ENCODE measurements at regions not wholly inside any gene's neighbourhood (a gene's known extent, or its start where the extent isn't known, plus 50 kb on each side); places are given as distances from the start of the nearest gene placed in this dataset.

- H3K4me1 ChIP-seq, result peaks cover 0 to 35% of the 10 kb centered on the region in 2 donors
- H3K27ac ChIP-seq, result peak overlapping the region in 1 of 2 donors; percentile 24
- TF ChIP-seq CTCF (IDR thresholded peaks at IDR 0.05), result no peak
- H3K4me3 ChIP-seq, result no peak overlapping the region
- DNase-seq (ENCODE audit: low spot score), result no peak
- H3K9me3 ChIP-seq, result no peaks in the 10 kb centered on the region
- no peaks in the 10 kb centered on the region for H3K27me3 ChIP-seq
- no peaks in the 10 kb centered on the region for H3K36me3 ChIP-seq
These were observed 149.1 kb downstream of the KLF12 start for GRCh38 chr13:73984949-73985691.

- no peak for TF ChIP-seq CTCF (IDR thresholded peaks at IDR 0.05)
- Histone ChIP-seq H3K27me3 (no peaks in the 10 kb centered on the region), H3K4me3 (no peak overlapping the region), H3K36me3 (no peaks in the 10 kb centered on the region), H3K27ac (peak overlapping the region in 1 of 2 donors; percentile 24), H3K9me3 (no peaks in the 10 kb centered on the region), H3K4me1 (peaks cover 0 to 35% of the 10 kb centered on the region in 2 donors)
- no peak for DNase-seq (ENCODE audit: low spot score)
These were observed 150.0 kb downstream of the KLF12 start for GRCh38 chr13:73984201-73984600.

GRCh38 chr13:73983109-73983508 is 151.1 kb downstream of the KLF12 start:
- H3K27me3 ChIP-seq, result no peaks in the 10 kb centered on the region
- H3K4me1 ChIP-seq, result peaks cover 0 to 35% of the 10 kb centered on the region in 2 donors
- TF ChIP-seq CTCF (IDR thresholded peaks at IDR 0.05), result no peak
- no peak overlapping the region for H3K4me3 ChIP-seq
- no peak for DNase-seq (ENCODE audit: low spot score)
- H3K27ac ChIP-seq, result no peak overlapping the region
- H3K9me3 ChIP-seq, result no peaks in the 10 kb centered on the region
- H3K36me3 ChIP-seq, result no peaks in the 10 kb centered on the region

GRCh38 chr13:73981595-73981994 is 152.6 kb downstream of the KLF12 start:
- H3K27me3 ChIP-seq, result no peaks in the 10 kb centered on the region
- no peak overlapping the region for H3K4me3 ChIP-seq
- no peaks in the 10 kb centered on the region for H3K36me3 ChIP-seq
- H3K4me1 ChIP-seq, result peaks cover 0 to 35% of the 10 kb centered on the region in 2 donors
- no peak for DNase-seq (ENCODE audit: low spot score)
- no peak for TF ChIP-seq CTCF (IDR thresholded peaks at IDR 0.05)
- no peaks in the 10 kb centered on the region for H3K9me3 ChIP-seq
- no peak overlapping the region for H3K27ac ChIP-seq

DNA sequence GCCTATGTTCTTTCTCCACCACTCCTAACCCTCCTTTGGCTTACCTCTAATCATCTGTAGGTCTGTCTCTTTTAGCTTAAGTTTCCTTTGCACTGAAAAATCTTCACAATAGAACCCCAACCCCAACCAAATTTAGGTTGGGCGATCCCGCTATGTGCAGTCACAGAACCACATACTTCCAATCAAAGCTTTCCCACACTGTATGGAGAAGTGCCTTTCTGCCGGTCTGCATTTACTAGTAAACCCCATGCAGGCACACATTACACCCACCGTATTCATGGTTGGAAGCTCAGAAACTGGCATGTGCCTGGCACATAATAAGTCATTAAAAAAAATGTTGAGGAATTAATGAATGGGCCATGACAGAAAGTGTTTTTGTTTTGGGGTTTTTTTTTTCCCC is 158.4 kb downstream of the KLF12 start:
- H3K27ac ChIP-seq, result no peak overlapping the region
- TF ChIP-seq CTCF (IDR thresholded peaks at IDR 0.05), result no peak
- H3K4me3 ChIP-seq, result no peak overlapping the region
- H3K9me3 ChIP-seq, result no peaks in the 10 kb centered on the region
- no peaks in the 10 kb centered on the region for H3K36me3 ChIP-seq
- DNase-seq (ENCODE audit: low spot score), result no peak
- H3K4me1 ChIP-seq, result no peaks in the 10 kb centered on the region
- H3K27me3 ChIP-seq, result no peaks in the 10 kb centered on the region

GRCh38 chr13:73974051-73974450 is 160.2 kb downstream of the KLF12 start:
- no peak for DNase-seq (ENCODE audit: low spot score)
- H3K4me3 ChIP-seq, result no peak overlapping the region
- H3K36me3 ChIP-seq, result no peaks in the 10 kb centered on the region
- no peaks in the 10 kb centered on the region for H3K27me3 ChIP-seq
- no peaks in the 10 kb centered on the region for H3K9me3 ChIP-seq
- no peak overlapping the region for H3K27ac ChIP-seq
- TF ChIP-seq CTCF (IDR thresholded peaks at IDR 0.05), result no peak
- no peaks in the 10 kb centered on the region for H3K4me1 ChIP-seq

All from right atrium auricular region (tissue), 2 donors.